DOHH2 (cell line): ENCODE measurements at regions not wholly inside any gene's neighbourhood (a gene's known extent, or its start where the extent isn't known, plus 50 kb on each side); places are given as distances from the start of the nearest gene placed in this dataset.

ENCODE experiments used
- CTCF ChIP-seq: fragments of 200-600 bp; sonication (generic); IDR thresholded peaks from one replicate; pipeline ENCODE4 v1.5.1; 2014; ENCODE audit warnings: antibody characterized with exemption, mild to moderate bottlenecking, low read depth, low read length; ENCODE audit not compliant: poor library complexity, severe bottlenecking
- EZH2phosphoT487 ChIP-seq: fragments of 200-600 bp; sonication (generic); IDR thresholded peaks from 2 replicates; pipeline ENCODE4 v1.6.1; 2017; ENCODE audit warnings: borderline replicate concordance, mild to moderate bottlenecking, antibody characterized with exemption, low read length, moderate library complexity, mixed read lengths

- TF ChIP-seq CTCF (peak; percentile 62), EZH2phosphoT487 (no peak)
These were observed 243.8 kb upstream of the JADE1 start for GRCh38 chr4:128565565-128566186.
